ENCODE measurements at regions not wholly inside any gene's neighbourhood (a gene's known extent, or its start where the extent isn't known, plus 50 kb on each side); places are given as distances from the start of the nearest gene placed in this dataset.
"Not testable (repeated sequence)": the region's sequence is repeated elsewhere in the genome, so short reads cannot be mapped to it uniquely, and the experiment has no call there.

DNA sequence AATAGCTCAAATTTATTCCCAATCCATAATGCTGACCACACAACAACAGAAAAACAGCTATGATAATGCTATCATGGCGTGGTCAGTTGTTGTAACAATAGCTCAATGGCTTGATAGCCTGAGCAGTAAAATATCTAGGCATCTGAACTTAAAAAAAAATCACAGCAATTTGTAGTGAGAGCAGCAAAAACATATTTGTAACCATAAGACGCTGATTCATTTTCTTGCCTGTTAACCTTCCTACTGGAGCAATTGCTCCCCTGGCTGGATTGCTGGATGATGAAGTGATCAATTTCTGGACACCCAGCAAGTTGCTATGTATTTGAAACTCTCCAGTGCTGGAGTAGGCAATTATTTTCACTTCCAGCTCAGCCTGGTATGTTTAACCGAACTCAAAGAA is 115.1 kb downstream of the PCSK1 start:
- no peak for DNase-seq
- Mint-ChIP-seq H3K27ac (no peak overlapping the region), H3K9me3 (no peaks in the 10 kb centered on the region), H3K4me3 (no peak overlapping the region), H3K4me1 (ENCODE audit: low read depth) (no peaks in the 10 kb centered on the region), H3K27me3 (ENCODE audit: low read depth) (peaks cover 2% of the 10 kb centered on the region), H3K36me3 (ENCODE audit: low read depth) (no peaks in the 10 kb centered on the region)
- intact Hi-C loops (cut with micrococcal nuclease) = no loop called here
- CTCF ChIA-PET = interaction anchor here (1.0 kb wide), 1 partner anchor 116 kb away, joined by 3 read pairs; no protein-coding TSS in a partner anchor

DNA sequence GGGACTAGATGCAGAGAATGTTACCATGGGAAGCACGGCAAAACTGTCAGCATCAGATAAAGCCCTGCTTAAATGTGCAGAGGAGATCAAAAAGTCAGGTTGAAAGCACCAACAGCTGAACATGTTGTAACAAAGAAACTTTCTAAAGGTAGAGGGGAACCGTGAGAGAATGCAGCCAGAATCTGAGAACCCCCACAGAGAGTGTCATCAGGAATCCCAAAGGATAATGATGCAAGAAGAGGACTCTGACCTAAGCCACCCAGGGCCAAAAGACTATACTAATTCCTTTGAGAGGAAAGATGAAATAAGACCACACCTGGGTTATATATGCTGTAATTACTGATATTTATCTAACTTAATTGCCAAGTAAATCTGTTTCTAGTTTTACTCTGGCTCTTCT is 116.6 kb downstream of the PCSK1 start:
- H3K9me3 Mint-ChIP-seq = no peaks in the 10 kb centered on the region
- no peak overlapping the region for H3K4me3 Mint-ChIP-seq
- no peak for DNase-seq
- CTCF ChIA-PET = interaction anchor here (0.6 to 0.7 kb wide), 2 partner anchors 300 to 531 kb away, joined by 4 read pairs; no protein-coding TSS in a partner anchor
- H3K27me3 Mint-ChIP-seq (ENCODE audit: low read depth) = peaks cover 8% of the 10 kb centered on the region
- H3K36me3 Mint-ChIP-seq (ENCODE audit: low read depth) = no peaks in the 10 kb centered on the region
- intact Hi-C loops (cut with micrococcal nuclease) = no loop called here
- no peak overlapping the region for H3K27ac Mint-ChIP-seq
- no peaks in the 10 kb centered on the region for H3K4me1 Mint-ChIP-seq (ENCODE audit: low read depth)

DNA sequence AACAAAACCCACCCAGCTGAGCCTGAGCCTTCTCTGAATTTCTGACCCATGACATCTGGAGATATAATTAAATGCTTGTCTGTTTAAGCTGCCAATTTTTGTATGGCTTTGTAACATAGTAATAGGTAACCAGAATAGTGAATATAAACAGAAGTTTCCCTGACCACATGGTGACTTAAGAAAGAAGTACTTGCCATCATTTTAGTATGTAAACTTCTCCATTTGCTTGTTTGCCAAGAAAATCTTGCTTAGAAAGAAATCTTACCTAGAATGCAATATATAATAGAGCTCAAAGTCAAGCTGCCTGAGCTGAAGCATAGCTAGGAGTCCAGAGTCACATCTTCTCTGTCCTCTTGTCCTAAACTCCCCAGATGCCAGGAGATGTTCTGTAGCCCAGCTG is 117.0 kb downstream of the PCSK1 start:
- Mint-ChIP-seq H3K4me3 (no peak overlapping the region), H3K4me1 (ENCODE audit: low read depth) (no peaks in the 10 kb centered on the region), H3K36me3 (ENCODE audit: low read depth) (no peaks in the 10 kb centered on the region), H3K27ac (no peak overlapping the region), H3K27me3 (ENCODE audit: low read depth) (peaks cover 11% of the 10 kb centered on the region), H3K9me3 (peaks cover 3% of the 10 kb centered on the region)
- CTCF ChIA-PET = interaction anchor here (0.8 kb wide), 1 partner anchor 456 kb away, joined by 3 read pairs; no protein-coding TSS in a partner anchor
- intact Hi-C loops (cut with micrococcal nuclease) = no loop called here
- DNase-seq = no peak

DNA sequence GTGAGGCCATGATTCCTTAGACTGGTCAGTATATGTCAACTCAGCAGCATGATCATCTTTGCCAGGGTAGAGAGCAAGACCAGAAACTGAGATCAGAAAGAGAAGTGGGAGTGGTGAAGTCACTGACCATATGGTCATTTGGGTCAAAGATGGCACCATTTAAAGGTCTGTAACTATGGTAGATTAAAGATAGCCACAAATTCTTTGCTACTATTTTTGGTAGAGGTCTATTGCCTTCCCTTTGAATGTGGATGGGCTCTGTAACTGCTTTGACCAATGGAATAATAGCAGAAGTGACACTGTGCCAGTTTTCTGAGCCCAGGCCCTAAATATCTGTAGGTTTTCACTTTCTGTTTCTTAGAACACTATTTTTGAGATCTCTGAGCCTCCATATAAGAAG is 117.6 kb downstream of the PCSK1 start:
- H3K27ac Mint-ChIP-seq = no peak overlapping the region
- DNase-seq = no peak
- CTCF ChIA-PET = interaction anchor here (0.8 kb wide), 1 partner anchor 456 kb away, joined by 3 read pairs; no protein-coding TSS in a partner anchor
- H3K27me3 Mint-ChIP-seq (ENCODE audit: low read depth) = peaks cover 12% of the 10 kb centered on the region
- peaks cover 6% of the 10 kb centered on the region for H3K9me3 Mint-ChIP-seq
- intact Hi-C loops (cut with micrococcal nuclease) = no loop called here
- H3K4me3 Mint-ChIP-seq = no peak overlapping the region
- H3K36me3 Mint-ChIP-seq (ENCODE audit: low read depth) = no peaks in the 10 kb centered on the region
- no peaks in the 10 kb centered on the region for H3K4me1 Mint-ChIP-seq (ENCODE audit: low read depth)

DNA sequence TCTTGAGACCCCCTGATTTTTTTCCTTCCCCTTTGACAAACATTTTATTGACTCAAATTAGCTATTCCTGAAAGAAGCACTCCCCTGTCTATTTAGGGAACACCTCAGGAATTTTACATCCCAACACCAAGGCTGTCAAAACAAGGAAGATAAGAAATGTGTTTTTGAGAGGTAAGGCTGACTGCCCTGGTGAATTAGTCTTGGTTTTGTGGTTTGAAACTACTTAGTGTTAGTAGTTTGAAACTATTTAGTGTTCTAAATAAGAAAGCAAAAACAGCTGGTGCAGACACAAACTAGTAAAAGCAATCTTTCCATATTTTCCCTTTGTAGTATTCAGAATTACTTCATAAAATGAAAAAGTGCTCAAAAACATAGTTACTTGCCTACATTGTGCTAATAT is 120.7 kb downstream of the PCSK1 start:
- Mint-ChIP-seq H3K4me1 (ENCODE audit: low read depth) (no peaks in the 10 kb centered on the region), H3K27me3 (ENCODE audit: low read depth) (peaks cover 15% of the 10 kb centered on the region), H3K9me3 (peaks cover 6% of the 10 kb centered on the region), H3K4me3 (no peak overlapping the region), H3K36me3 (ENCODE audit: low read depth) (no peaks in the 10 kb centered on the region), H3K27ac (no peak overlapping the region)
- intact Hi-C loops (cut with micrococcal nuclease) = no loop called here
- CTCF ChIA-PET = interaction anchor here (0.6 kb wide), 1 partner anchor 556 kb away, joined by 4 read pairs; no protein-coding TSS in a partner anchor
- DNase-seq = no peak

DNA sequence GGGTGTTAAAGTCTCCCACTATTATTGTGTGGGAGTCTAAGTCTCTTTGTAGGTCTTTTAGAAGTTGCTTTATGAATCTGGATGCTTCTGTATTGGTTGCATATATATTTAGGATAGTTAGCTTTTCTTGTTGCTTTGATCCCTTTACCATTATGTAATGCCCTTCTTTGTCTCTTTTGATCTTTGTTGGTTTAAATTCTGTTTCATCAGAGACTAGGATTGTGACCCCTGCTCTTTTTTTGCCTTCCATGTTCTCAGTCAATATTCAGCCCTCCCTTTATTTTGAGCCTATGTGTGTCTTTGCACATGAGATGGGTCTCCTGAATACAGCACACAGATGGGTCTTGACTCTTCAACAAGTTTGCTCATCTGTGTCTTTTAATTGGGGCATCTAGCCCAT is 126.0 kb downstream of the PCSK1 start:
- CTCF ChIA-PET; H3K27me3 Mint-ChIP-seq (ENCODE audit: low read depth); H3K36me3 Mint-ChIP-seq (ENCODE audit: low read depth); H3K27ac Mint-ChIP-seq; H3K4me3 Mint-ChIP-seq; H3K4me1 Mint-ChIP-seq (ENCODE audit: low read depth); DNase-seq: not testable (repeated sequence)
- H3K9me3 Mint-ChIP-seq = peaks cover 14% of the 10 kb centered on the region
- intact Hi-C loops (cut with micrococcal nuclease) = loop anchor here (1.0 kb wide), 1 partner anchor 23 kb away; no protein-coding TSS in a partner anchor

DNA sequence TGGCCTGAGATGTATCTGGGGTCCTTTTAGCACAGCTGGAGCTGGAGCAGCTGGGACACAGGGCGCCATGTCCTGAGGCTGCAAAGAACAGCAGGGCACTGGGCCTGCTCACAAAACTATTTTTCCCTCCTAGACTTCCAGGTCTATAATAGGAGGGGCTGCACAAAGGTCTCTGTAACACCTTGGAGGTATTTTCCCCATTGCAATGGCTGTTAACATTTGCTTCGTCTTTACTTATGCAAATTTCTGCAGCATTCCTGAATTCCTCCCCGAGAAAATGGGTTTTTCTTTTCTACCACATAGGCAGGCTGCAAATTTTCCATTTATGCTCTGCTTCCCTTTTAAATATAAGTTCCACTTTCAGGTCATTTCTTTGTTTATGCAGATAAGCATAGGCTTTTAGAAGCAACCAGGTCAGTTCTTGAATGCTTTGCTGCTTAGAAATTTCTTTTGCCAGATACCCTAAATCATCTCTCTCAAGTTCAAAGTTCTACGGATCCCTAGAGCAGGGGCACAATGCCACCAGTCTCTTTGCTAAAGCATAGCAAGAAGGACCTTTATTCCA is 130.8 kb downstream of the PCSK1 start:
- H3K36me3 Mint-ChIP-seq (ENCODE audit: low read depth) = no peaks in the 10 kb centered on the region
- H3K9me3 Mint-ChIP-seq = peaks cover 8% of the 10 kb centered on the region
- H3K4me3 Mint-ChIP-seq = no peak overlapping the region
- CTCF ChIA-PET = no interaction called here
- no peak overlapping the region for H3K27ac Mint-ChIP-seq
- H3K4me1 Mint-ChIP-seq (ENCODE audit: low read depth) = no peaks in the 10 kb centered on the region
- no peak for DNase-seq
- intact Hi-C loops (cut with micrococcal nuclease) = no loop called here
- peaks cover 3% of the 10 kb centered on the region for H3K27me3 Mint-ChIP-seq (ENCODE audit: low read depth)

DNA sequence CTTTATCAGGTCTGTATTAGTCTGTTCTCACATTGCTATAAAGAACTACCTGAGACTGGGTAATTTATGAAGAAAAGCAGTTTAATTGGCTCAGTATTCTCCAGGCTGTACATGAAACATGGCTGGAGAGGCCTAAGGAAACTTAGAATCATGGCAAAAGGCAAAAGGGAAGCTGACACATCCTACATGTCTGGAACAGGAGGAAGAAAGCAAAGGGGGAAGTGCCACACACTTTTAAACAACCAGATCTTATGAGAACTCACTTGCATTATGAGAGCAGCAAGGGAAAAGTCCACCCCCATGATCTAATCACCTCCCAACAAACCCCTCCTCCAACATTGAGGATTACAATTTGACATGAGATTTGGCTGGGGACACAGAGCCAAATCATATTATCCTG is 132.1 kb downstream of the PCSK1 start:
- Mint-ChIP-seq H3K27me3 (ENCODE audit: low read depth) (no peaks in the 10 kb centered on the region), H3K27ac (no peak overlapping the region), H3K4me1 (ENCODE audit: low read depth) (no peaks in the 10 kb centered on the region), H3K9me3 (peaks cover 8% of the 10 kb centered on the region), H3K4me3 (no peak overlapping the region), H3K36me3 (ENCODE audit: low read depth) (no peaks in the 10 kb centered on the region)
- CTCF ChIA-PET = no interaction called here
- no peak for DNase-seq
- intact Hi-C loops (cut with micrococcal nuclease) = no loop called here

DNA sequence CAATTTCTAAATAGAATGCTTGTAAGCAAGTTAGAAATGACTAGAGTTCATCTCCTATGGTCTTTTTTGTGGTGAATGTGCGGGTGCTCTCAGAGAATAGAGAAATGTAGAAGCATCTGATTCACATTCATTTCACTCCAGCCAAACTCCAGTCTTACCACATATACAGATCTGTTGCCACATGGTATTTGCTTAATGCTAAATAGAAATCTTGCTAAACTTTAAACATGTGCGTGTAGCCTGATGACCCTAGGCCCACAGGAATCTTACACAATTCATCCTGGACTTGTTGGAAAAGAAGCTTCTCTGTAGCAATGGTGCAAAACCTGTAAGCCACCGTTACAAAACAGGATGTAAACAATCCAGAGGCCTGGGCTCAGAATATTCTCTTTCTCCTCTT is 135.2 kb downstream of the PCSK1 start:
- DNase-seq = no peak
- no peak overlapping the region for H3K27ac Mint-ChIP-seq
- CTCF ChIA-PET = no interaction called here
- H3K9me3 Mint-ChIP-seq = peaks cover 5% of the 10 kb centered on the region
- H3K4me3 Mint-ChIP-seq = no peak overlapping the region
- H3K36me3 Mint-ChIP-seq (ENCODE audit: low read depth) = no peaks in the 10 kb centered on the region
- no peaks in the 10 kb centered on the region for H3K4me1 Mint-ChIP-seq (ENCODE audit: low read depth)
- peaks cover 4% of the 10 kb centered on the region for H3K27me3 Mint-ChIP-seq (ENCODE audit: low read depth)
- intact Hi-C loops (cut with micrococcal nuclease) = no loop called here

DNA sequence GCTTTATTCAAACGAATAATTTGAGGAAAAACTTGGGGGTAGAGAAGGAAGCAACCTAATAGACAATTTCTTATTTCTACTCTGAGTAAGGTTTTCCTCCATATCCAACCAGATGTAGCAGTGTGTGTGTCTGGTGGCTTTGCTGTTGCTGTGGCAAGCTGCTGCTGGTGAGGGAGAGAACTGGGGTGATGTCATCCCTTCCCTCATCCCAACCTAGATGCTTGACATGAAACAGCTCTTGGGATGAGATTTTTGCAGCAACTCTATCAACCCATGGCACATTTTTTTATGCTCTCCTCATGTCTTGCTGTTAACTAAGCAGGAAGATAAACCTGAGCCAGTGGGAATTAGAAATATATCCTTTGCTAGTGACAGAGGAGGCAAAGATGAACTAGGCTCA is 135.8 kb downstream of the PCSK1 start:
- Mint-ChIP-seq H3K4me1 (ENCODE audit: low read depth) (no peaks in the 10 kb centered on the region), H3K9me3 (peaks cover under 1% of the 10 kb centered on the region), H3K27ac (no peak overlapping the region), H3K27me3 (ENCODE audit: low read depth) (peaks cover 10% of the 10 kb centered on the region), H3K4me3 (no peak overlapping the region), H3K36me3 (ENCODE audit: low read depth) (no peaks in the 10 kb centered on the region)
- CTCF ChIA-PET = no interaction called here
- intact Hi-C loops (cut with micrococcal nuclease) = no loop called here
- no peak for DNase-seq

DNA sequence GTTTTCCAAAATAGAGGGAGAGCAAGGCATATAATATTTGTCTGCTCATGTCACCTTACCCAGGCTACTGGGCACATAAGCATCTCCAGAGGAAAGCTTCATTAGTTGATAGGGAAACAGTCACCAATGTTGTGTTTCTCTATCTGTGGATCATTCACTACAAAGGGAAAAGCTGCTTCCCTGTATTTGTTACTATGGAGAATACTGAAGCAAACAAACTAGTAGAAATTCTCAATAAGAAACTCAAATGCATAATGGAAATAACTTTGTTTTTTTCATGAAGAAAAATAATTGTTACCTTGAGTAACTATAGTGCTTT is 138.2 kb downstream of the PCSK1 start:
- Mint-ChIP-seq H3K36me3 (ENCODE audit: low read depth) (no peaks in the 10 kb centered on the region), H3K9me3 (no peaks in the 10 kb centered on the region), H3K4me1 (ENCODE audit: low read depth) (no peaks in the 10 kb centered on the region), H3K4me3 (no peak overlapping the region), H3K27me3 (ENCODE audit: low read depth) (peaks cover 17% of the 10 kb centered on the region), H3K27ac (no peak overlapping the region)
- intact Hi-C loops (cut with micrococcal nuclease) = no loop called here
- no peak for DNase-seq
- CTCF ChIA-PET = no interaction called here

DNA sequence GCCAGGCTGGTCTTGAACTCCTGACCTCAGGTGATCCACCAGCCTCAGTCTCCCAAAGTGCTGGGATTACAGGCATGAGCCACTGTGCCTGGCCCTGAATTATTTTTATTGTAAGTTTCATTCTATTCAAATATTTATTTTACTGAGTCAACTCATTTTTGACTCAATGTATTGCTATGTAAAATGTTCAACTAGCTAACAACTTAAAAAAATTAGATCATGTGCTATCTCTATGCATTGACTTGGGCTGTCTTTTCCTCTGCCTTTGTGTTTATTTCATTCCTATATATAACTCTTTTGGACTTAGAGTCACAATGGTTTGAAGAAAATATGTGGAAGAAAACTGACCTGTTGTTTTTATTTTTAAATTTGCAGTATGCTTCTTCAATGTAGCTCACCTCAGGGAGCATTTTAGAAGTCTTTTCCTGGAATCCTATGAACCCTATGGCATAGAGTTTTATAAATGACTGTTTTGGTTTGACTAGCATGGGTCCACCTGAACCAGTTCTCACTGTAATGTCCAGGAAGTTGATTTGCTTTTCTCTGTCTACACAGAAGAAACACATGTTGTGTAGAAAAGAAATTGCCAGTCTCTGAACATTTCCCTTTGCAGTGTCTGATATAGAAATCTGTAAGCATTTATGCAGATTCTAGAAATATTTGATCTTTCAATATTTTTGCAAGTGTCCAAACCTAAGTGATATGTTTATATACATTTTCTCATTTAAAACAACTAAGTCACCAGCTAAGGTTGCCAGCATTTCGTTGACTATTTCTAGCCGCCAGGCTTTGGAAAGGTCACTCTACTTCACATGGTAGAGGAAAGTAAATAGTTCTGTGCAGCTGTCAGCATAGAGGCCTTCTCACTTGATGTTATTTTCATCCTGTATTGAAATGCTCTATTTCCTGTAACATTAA is 138.8 kb downstream of the PCSK1 start:
- intact Hi-C loops (cut with micrococcal nuclease) = no loop called here
- Mint-ChIP-seq H3K4me3 (no peak overlapping the region), H3K4me1 (ENCODE audit: low read depth) (peaks cover 3% of the 10 kb centered on the region), H3K36me3 (ENCODE audit: low read depth) (no peaks in the 10 kb centered on the region), H3K27ac (no peak overlapping the region), H3K27me3 (ENCODE audit: low read depth) (peaks cover 17% of the 10 kb centered on the region), H3K9me3 (peaks cover 2% of the 10 kb centered on the region)
- no peak for DNase-seq
- CTCF ChIA-PET = no interaction called here
